ENCODE measurements at regions not wholly inside any gene's neighbourhood (a gene's known extent, or its start where the extent isn't known, plus 50 kb on each side); places are given as distances from the start of the nearest gene placed in this dataset.

DNA sequence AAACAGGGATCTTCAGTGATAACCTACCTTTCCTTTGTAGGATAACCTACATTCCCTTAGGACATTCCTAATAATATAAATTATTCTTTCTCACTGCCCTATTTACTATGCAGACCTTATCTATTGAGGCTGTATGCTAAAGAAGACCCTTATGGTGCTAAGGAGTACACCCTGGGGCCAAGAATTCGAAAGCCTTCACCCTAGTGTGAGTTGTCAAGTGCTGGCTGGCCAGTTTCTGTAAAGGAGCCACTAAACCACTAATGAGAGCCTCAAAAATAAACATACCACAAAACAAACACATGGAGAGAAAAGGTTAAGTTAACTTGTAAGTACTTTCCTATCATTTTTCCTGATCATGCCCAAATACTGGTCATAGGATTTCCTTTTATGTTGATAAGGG is 315.0 kb upstream of the CAMK1G start:
- TF ChIP-seq, protein P1, sequence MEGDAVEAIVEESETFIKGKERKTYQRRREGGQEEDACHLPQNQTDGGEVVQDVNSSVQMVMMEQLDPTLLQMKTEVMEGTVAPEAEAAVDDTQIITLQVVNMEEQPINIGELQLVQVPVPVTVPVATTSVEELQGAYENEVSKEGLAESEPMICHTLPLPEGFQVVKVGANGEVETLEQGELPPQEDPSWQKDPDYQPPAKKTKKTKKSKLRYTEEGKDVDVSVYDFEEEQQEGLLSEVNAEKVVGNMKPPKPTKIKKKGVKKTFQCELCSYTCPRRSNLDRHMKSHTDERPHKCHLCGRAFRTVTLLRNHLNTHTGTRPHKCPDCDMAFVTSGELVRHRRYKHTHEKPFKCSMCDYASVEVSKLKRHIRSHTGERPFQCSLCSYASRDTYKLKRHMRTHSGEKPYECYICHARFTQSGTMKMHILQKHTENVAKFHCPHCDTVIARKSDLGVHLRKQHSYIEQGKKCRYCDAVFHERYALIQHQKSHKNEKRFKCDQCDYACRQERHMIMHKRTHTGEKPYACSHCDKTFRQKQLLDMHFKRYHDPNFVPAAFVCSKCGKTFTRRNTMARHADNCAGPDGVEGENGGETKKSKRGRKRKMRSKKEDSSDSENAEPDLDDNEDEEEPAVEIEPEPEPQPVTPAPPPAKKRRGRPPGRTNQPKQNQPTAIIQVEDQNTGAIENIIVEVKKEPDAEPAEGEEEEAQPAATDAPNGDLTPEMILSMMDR (conservative IDR thresholded peaks at IDR 0.05; ENCODE audit: low read length), result no peak
- no peak for TF ChIP-seq EZH2phosphoT487 (IDR thresholded peaks at IDR 0.05; ENCODE audit: borderline replicate concordance, low read depth, low read length)
